ENCODE measurements at regions not wholly inside any gene's neighbourhood (a gene's known extent, or its start where the extent isn't known, plus 50 kb on each side); places are given as distances from the start of the nearest gene placed in this dataset.

DNA sequence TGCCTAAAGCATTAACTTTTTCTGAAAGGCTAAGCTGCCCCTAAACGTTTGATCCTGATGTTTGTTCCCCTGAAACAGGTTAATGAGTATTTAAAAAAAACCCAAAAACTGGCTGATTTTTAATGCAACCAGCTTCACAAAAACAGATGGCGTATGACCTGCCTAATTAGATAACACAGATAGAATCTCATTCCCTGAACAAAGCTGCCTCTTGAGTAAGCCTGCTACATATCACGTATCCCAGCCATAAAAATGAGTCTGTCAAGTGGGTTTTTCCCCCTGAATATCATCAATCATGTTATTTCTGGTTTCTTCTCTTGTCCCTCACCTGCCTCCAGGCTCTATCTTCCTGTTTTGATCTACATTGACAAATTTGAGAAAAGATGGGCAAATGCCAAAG is 154.2 kb upstream of the FAM9B start:
- POLR2A ChIA-PET: no interaction called here
- CTCF ChIA-PET: no interaction called here

DNA sequence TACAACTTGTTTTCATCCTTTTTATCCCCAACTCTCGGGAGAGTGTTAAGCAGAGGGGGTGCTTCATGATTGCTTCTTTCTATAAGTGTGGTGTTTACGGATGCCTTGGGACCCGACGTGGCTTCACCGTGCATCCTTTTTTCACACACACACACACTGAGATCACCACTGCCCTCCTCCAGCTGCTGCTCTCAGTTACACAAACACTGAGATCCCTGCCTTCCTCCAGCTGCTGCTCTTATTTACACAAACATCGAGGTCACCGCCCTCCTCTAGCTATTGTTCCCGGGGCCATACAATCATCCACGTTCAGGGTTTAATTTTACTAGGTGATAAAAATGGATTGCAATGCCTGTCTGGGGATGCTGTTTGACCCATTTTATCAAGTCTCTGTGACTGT is 155.4 kb upstream of the FAM9B start:
- ChIA-PET CTCF (interaction anchor here (0.7 kb wide), 1 partner anchor 19 kb away, joined by 6 read pairs; no protein-coding TSS in a partner anchor), POLR2A (no interaction called here)

DNA sequence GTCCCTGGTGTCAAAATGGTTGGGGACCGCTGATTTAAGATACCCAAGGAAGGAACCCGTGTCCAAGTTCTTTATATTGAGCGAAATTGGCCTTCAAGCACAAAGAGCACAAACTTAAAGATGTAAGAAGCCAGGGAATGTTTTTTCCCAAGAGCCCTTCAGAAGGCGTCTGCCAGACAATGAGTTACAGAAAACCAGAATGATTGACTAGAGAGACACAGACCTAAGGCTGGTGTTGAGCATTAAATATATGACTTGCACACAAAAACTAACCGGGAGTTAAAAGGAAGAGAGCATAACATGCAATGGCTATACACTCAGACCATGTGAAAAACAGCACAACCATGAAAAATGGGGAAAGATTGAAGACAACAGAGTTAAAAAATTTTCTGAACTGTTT is 157.5 kb upstream of the FAM9B start:
- POLR2A ChIA-PET: no interaction called here
- CTCF ChIA-PET: no interaction called here

DNA sequence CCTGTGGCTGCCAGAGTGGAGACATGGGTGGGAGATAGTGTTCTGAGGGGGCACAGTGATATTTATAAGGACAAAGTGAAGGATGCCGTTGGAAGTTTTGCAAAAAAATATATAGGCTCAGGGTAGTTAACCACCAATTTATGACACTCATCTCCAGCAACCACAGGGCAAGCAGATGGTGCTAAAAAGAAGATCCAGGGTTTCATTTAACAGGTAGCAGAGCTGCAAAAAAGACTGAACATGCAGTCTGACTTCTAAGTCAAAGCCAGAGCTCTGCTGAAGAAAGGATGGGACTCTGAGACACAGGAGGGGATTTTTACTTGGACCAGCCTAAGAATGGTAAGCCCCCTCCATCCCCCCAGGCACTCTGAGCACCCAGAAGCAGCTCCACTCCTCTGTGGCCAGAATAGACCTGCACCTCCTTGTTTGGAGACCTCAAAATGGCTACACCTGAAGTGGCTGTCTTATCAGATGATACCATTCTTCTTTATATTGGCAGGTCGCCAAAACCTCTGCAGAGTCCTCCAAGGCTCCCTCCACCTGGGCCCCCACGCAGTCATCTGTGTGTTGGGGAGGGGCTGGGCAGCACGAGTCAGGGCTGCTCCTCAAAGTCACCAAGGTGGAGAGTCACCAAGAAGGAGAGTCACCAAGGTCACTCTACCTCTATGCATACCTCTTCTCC is 161.4 kb upstream of the FAM9B start:
- ChIA-PET POLR2A (no interaction called here), CTCF (no interaction called here)

DNA sequence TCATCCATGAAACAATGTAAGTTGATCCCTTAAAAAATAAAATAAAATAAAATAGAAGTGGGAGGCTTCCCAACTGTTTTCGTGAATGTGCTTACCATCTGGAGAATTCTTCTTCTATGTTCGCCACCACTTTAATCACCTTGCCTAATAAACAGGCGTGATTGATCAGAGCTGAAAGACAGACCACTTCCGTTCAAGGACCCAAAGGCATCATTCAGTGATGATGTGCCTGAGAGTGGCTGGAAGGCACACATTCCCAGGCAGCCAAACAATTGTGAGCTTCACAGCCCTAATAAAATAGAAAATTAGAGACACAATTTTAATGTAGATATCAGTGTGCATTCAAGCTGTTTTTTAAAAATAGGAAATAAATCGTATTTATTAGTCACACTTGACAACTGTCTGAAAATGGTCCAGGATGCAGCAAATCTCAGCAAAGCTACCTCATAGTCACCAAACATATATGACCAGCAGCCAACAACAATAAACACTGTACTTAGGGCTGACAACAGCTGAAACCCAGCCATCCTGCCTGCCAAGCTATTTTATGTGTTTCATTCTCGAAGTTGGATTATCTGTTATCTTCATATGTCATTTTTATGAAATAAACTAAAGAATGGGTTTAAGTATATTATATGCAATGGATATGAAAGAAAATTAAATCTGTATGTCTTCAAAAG is 163.2 kb upstream of the FAM9B start:
- CTCF ChIA-PET: no interaction called here

DNA sequence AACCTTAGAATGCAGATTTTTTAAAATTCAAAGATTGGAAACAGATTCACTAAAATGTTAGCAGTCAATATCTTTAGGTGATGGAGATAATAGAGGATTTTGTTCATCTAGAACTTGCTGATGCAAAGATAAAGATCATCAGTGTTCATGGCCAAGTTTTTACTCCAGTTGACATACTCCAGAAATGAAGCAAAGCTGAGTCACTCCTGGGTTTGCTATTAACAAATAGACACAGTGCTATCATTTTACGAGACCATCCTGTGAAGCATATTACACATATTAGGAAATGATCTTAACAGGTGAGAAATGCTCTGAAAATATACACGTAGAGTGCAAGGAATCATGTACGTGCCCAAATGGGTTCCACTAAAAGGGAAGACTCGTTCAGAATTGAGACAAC is 170.6 kb upstream of the FAM9B start:
- ChIA-PET CTCF (no interaction called here), POLR2A (no interaction called here)

More for the DNA sequence above, 163.2 kb upstream of the FAM9B start:
- POLR2A ChIA-PET: no interaction called here

DNA sequence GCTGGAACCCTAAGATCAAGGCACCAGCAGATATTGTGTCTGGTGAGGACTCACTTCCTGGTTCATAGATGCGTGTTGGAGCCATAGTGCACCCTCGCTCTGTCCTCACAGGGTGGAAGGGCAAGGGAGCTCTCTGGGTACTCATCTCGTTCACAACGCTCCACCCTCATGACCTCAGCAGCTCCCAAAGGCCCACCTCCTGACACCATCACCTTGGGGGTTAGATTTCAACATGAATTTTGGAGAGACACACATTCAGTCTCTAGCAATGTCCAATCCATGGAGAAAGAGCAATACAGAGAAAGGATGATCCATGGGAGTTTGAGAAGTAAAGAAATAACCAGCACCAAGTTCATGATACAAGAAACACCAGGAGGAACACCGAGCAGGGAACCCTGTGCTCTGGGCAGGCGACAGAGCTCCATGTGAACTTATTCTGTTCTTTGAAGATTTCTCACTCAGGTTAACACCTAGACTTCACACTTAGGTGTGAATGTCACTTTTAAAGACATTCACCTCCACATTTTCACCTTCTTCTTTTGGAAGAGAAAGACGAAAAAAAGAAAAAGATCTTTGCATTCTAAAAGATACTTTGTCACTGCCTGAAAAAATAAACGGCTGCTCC is 171.8 kb upstream of the FAM9B start:
- ChIA-PET POLR2A (no interaction called here), CTCF (interaction anchor here (0.6 kb wide), 1 partner anchor 94 kb away, joined by 5 read pairs; no protein-coding TSS in a partner anchor)

DNA sequence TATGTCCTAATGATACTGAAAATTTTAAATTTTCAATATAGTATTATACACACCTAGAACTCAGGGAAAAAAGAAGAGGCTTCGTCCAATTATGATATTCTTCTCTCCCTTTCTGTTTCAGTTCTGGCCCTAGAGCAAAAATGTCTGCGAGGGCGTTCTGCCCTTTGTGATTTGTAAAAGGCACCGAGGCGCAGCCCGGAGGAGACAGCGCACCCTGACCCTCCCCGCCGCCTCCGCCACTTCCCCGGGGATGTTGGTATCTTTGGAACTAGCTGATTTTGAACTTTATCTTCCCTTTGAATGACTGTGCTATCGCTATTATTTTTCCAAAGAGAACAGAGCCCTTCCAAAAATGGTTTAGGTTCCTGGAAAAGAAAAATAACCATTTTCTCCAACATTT is 173.2 kb upstream of the FAM9B start:
- ChIA-PET CTCF (interaction anchor here (0.6 kb wide), 1 partner anchor 106 kb away, joined by 3 read pairs; no protein-coding TSS in a partner anchor), POLR2A (no interaction called here)

DNA sequence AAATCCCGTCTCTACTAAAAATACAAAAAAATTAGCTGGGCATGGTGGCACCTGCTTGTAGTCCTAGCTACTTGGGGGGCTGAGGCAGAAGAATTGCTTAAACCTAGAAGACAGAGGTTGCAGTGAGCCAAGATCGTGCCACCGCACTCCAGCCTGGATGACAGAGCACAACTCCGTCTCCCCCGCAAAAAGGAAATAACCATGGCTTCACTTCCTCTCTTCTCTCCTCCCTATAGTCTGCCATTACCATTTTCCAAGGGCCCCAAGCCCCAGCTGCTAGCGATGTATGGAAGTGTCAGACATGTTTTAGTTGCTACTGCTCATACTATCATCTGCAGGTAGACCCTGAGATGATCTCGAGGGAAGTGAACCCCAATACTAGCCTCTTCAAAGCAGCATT is 177.3 kb upstream of the FAM9B start:
- CTCF ChIA-PET: no interaction called here
- POLR2A ChIA-PET: no interaction called here

DNA sequence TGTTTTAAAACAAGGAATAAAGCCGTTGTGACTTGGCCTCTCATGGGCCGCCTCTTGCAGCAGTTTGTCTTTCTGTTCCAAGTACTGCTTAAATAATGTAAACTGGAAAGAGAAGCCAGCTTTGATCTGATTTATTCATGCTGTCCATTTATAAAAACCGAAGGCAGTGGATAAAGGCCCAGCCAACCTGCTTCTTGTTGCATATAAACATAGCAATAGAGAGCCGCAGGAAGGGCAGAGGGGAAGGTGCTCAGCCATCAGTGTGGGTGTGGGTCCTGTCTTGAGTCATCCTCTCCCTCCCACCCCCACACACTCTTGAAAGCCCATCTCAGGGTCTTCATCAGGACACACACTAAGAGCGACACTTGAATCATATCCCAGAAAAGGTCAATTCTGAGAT is 187.9 kb upstream of the FAM9B start:
- CTCF ChIA-PET: no interaction called here
- POLR2A ChIA-PET: no interaction called here

DNA sequence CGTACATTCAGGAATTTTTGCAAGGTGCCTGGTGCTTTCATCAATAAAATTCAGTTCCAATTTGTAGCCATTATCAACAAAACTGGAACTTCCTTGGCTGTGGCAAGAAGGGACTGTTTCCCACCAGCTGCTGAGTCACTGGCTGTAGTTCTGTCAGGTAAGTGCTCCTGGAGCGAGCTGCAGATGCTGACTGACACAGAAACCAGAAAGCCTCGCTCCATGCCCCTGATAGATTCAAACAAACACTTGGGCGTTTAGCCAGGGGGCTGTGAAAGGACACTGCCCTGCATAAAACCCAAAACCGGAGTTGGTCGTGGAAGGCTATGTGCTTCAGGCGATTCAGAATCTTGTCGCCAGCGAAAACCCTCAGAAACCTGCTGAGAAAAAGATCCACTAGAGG is 188.4 kb upstream of the FAM9B start:
- CTCF ChIA-PET: no interaction called here
- POLR2A ChIA-PET: no interaction called here

DNA sequence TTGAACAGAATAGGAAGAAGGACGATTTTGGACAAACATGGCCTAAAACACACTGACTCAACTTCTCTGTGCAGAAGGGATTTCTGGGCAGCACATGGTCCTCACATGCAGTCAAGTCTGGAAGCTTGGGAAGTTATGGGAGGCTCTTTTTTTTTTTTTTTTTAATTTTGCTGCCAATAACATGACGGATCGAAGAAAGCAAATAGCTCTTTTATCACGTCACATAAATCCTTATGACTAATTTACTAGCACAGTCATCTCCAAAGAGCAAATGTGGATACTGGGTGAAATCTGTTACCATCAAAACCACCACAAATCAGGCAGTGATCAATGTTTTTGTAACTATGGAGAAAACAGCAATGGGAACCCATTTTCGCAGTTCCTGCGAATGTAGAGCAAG is 193.3 kb upstream of the FAM9B start:
- CTCF ChIA-PET: no interaction called here
- POLR2A ChIA-PET: no interaction called here

DNA sequence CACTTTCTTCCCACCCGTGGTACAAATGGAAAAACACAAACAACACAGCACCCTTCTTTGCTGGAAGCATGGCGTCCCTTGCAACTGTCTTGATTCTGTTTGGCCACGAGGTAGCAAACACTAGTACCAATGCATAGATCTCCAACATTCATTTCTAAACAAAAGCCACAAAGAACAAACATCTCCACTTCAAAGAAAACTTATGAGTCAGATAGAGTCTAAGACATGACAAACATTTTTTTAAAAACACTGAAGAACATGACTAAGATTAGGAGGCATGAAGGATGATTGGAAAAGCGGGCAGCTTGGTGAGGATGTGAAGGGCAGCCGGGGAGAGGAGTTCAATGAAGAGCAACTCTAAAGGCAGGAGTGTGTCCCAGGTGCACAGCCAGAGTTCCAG is 197.6 kb upstream of the FAM9B start:
- POLR2A ChIA-PET: no interaction called here
- CTCF ChIA-PET: no interaction called here

DNA sequence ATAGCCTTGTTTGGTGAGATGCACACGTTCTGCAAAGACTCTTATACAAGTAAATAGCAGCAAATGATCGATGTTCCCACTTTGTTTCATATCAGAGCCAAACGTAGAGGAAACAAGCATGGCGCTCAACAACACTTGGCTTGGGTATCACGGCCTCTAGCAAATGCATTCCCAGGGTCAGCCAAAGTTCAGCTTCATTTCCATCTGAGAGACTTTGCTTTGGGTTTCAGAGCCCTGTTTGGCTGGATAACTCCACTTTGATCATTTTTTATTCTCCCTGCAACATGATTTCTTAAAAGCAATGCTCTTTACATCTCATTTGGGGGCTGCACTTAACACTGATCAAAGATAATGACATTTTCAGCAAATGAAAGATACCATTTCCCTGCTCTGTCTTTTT is 199.2 kb upstream of the FAM9B start:
- CTCF ChIA-PET: no interaction called here
- POLR2A ChIA-PET: no interaction called here

DNA sequence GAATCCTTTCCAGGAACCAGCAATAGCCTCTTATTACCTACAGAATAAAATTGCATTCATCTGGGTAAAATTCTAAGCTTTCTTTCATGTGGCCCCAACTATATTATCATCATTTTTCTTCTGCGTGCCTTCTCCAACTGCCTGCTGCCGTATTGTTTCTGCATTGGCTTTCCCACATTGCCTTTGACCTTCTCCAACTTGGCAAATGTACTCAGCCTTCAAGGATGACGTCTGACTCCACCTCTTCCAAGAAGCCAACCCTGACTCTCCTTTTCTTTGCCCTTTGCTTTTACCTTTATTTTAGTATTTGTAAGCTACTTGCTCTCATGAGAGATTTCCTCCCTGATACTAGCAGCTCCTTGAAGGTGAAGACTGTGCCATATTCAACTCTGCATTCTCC is 200.4 kb upstream of the FAM9B start:
- CTCF ChIA-PET: no interaction called here
- POLR2A ChIA-PET: no interaction called here

DNA sequence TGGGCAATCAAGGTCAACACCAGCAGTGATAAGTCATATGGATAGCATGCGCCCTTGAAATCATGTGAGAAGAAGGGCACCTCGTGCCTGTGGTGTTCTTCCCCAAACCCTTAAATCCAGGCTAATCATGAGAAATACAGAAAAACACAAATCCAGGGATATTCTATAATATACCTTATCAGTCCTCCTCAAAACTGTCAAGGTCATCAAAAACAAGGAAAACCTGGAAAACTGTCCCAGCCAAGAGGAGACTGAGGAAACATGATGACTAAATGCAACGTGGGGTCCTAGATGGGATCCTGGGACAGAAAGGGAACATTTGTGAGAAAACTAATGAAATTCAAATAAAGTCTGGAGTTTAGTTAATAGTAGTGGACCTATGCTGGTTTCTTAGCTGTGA is 201.8 kb upstream of the FAM9B start:
- POLR2A ChIA-PET: no interaction called here

DNA sequence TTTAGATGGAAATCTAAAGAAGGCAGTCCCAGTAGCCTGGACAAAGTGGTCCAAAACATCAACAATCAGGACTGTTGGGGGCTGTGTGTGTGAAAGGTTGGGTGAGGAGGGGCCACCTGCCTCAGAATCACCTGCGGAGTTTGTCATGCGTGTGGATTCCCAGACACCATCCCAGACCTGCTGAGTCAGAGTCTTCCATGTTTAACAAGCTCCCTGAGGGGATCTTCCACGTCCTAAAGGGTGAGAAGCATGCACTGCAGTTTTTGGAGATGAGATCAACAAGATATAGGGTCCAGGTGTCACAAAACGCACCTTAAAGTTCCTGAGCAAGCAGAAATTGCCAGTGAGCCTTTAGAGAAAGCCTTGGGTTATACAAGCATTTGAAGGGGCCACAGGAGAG is 207.0 kb upstream of the FAM9B start:
- CTCF ChIA-PET: no interaction called here
- POLR2A ChIA-PET: no interaction called here

More for the DNA sequence above, 201.8 kb upstream of the FAM9B start:
- CTCF ChIA-PET: no interaction called here

DNA sequence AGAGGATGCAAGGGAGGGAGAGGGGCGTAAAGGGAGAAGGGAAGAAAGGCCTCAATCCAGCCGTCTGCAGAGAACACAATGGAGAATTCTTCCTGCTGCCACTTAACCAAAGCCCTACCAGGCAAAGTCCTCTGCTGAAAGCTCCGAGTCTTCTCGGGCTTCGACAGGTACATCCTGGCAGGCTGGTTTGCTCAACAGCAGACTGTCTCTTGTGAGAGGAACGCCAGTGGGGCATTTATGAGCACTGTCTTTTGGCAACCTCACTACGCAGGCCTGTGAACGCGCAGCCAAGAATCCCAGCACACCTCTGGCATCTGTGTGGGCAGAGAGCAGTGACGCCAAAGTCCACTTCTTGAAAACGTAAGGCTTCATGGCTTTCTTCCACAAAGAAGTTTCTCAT is 207.5 kb upstream of the FAM9B start:
- ChIA-PET CTCF (no interaction called here), POLR2A (no interaction called here)

DNA sequence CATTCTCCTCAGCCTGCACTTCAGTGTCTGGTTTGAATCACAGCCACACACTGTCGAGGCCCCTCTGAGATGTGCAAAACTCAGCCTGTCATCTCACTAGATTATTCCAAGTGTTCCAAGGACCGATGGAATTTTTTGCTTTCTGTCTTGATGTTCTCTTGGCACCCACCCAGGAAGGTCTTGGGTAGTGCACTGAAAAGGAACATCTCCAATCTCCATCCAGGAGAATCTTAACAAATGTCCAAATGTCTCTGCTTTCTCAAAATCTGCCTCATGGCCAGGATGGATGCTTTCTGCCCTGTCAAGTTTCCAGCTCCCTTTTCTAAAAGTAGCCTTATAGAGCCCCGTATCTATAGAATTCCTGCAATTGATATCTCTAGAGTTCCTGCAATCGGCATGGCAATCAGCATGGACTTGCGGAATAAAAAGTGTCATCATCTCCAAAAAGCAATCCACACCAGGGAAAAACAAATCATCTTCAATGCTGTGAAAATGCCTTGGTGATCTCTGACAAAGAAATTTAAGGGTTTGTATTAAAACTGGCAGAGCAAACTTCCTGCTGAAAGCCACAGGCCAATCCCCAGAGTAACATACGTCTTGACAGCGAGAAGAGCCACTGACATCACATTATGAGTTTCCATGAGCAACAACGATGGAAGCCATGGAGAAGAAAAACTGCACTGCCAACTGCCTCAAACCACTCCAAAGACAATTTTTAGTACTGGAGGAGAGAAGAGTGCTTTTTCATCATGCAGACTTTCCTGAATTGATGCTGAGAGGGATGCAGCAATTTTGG is 215.3 kb upstream of the FAM9B start:
- ChIA-PET POLR2A (no interaction called here), CTCF (no interaction called here)

DNA sequence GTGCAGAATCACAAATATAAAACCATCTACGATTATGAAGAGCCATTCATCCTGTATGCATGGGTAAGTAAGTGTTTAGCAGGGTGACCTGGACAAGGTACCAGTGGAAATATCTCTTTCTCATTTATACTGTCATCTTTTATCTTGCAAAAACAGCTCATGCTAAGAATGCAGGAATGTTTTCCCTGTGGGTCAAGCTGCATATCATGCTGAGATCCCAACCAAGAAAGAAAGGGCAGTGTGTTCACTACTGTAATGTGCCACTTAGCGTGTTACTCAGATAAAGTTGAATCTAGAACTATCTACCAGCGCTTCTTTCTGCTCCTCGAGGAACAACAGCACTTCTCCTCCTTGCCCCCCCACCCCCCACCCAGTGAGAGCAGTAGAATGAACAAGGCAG is 212.7 kb upstream of the TBL1X start:
- POLR2A ChIA-PET: no interaction called here
- CTCF ChIA-PET: no interaction called here

DNA sequence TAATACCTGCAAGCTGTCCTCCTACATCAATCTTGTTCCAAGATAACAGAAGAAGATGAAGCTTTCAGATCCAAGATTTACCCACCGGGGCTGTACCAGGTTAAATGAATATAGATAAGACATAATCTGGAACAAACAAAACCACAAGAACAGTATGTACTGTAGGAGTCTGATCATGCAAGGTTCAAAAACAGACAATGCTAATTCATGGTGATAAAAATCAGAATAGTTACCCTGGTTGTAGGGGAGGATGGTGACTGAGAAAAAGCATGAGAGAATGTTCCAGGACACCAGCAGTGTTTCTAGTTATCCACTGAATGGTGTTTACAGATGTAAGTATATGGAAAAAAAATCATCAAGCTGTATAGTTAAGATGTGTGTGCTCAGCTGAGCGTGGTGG is 211.6 kb upstream of the TBL1X start:
- ChIA-PET CTCF (no interaction called here), POLR2A (no interaction called here)

Measured in activated CD8-positive, alpha-beta memory T cell treated with anti-CD3 and anti-CD28 coated beads for 36 hours (primary cell).